ENCODE measurements at regions not wholly inside any gene's neighbourhood (a gene's known extent, or its start where the extent isn't known, plus 50 kb on each side); places are given as distances from the start of the nearest gene placed in this dataset.

DNA sequence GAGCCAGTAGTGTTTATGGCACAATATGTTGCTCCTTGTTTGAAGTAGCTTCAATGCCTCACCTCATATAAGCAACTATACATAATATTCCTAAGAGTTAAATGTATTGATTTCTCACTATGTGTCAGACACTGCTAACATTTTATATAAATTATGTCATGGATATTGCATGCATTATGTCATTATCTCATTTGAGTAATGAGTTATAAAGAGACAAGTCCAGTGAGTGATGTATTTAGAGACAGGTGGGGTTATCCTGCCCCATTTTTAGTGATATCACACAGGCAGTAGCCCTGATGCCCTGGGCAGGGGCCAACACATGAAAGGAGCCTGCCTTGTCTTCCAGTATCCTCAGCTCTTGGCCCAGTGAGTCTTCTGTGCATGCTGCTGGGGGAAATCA, 247.0 kb upstream of the SESN3 start:
- TF ChIP-seq, protein P1, sequence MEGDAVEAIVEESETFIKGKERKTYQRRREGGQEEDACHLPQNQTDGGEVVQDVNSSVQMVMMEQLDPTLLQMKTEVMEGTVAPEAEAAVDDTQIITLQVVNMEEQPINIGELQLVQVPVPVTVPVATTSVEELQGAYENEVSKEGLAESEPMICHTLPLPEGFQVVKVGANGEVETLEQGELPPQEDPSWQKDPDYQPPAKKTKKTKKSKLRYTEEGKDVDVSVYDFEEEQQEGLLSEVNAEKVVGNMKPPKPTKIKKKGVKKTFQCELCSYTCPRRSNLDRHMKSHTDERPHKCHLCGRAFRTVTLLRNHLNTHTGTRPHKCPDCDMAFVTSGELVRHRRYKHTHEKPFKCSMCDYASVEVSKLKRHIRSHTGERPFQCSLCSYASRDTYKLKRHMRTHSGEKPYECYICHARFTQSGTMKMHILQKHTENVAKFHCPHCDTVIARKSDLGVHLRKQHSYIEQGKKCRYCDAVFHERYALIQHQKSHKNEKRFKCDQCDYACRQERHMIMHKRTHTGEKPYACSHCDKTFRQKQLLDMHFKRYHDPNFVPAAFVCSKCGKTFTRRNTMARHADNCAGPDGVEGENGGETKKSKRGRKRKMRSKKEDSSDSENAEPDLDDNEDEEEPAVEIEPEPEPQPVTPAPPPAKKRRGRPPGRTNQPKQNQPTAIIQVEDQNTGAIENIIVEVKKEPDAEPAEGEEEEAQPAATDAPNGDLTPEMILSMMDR (IDR thresholded peaks at IDR 0.05), result no peak
- TF ChIP-seq POLR2A (IDR thresholded peaks at IDR 0.05), result no peak
- TF ChIP-seq POLR2AphosphoS5 (IDR thresholded peaks at IDR 0.05), result no peak
- TF ChIP-seq EP300 (IDR thresholded peaks at IDR 0.05), result no peak
